ENCODE measurements at regions not wholly inside any gene's neighbourhood (a gene's known extent, or its start where the extent isn't known, plus 50 kb on each side); places are given as distances from the start of the nearest gene placed in this dataset.

DNA sequence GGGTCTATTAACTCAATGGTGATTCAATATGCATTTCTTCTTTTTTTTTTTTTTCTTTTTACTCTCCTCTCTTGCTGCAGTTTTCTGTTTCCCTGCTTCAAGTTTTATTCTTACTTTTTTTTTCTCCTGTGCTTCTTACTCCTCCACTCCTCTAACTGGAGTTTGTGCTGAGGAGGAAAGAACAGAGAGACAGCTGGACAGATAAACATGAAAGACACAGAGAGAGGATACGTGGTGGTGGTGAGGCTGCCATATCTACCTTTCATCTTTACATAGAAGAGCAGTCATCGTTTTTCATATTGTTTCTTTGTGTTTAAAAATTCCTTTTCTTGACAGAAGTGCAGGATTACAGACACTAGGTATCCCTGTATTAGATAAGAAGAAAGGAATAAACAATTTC, 262.8 kb downstream of the OTOL1 start:
- no peaks in the 10 kb centered on the region for H3K36me3 ChIP-seq
- no peak for DNase-seq
- H3K27ac ChIP-seq: no peak overlapping the region
- H3K4me3 ChIP-seq (ENCODE audit: low read depth, low read length): no peak overlapping the region
- no peaks in the 10 kb centered on the region for H3K9me3 ChIP-seq (ENCODE audit: severe bottlenecking)
- TF ChIP-seq, protein P1, sequence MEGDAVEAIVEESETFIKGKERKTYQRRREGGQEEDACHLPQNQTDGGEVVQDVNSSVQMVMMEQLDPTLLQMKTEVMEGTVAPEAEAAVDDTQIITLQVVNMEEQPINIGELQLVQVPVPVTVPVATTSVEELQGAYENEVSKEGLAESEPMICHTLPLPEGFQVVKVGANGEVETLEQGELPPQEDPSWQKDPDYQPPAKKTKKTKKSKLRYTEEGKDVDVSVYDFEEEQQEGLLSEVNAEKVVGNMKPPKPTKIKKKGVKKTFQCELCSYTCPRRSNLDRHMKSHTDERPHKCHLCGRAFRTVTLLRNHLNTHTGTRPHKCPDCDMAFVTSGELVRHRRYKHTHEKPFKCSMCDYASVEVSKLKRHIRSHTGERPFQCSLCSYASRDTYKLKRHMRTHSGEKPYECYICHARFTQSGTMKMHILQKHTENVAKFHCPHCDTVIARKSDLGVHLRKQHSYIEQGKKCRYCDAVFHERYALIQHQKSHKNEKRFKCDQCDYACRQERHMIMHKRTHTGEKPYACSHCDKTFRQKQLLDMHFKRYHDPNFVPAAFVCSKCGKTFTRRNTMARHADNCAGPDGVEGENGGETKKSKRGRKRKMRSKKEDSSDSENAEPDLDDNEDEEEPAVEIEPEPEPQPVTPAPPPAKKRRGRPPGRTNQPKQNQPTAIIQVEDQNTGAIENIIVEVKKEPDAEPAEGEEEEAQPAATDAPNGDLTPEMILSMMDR (IDR thresholded peaks at IDR 0.05; ENCODE audit: low read depth, low read length): no peak
- H3K27me3 ChIP-seq (ENCODE audit: insufficient read depth, low read depth, severe bottlenecking): no peaks in the 10 kb centered on the region

DNA sequence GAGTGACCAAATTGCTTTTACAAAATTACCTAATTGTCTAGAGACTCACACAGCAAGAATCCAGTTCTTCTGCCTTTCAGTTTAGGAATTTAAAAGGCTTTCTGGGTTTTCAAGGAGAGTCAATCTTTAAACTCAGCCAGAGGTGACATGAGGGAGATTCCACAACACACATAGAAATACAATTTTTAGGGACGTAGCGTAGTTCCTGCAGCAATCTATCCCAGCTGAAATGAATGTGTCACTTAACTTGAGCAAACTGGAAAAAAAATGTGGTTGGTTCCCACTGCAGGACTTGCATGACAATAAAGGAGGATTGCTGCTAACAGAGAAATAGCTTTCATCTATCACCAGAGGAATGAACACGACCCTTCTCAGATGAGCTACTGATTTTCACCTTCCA, 269.7 kb downstream of the OTOL1 start:
- TF ChIP-seq, protein P1 (IDR thresholded peaks at IDR 0.05; ENCODE audit: low read depth, low read length): no peak
- no peak overlapping the region for H3K4me3 ChIP-seq (ENCODE audit: low read depth, low read length)
- no peak overlapping the region for H3K27ac ChIP-seq
- no peaks in the 10 kb centered on the region for H3K27me3 ChIP-seq (ENCODE audit: insufficient read depth, low read depth, severe bottlenecking)
- H3K9me3 ChIP-seq (ENCODE audit: severe bottlenecking): no peaks in the 10 kb centered on the region
- no peaks in the 10 kb centered on the region for H3K36me3 ChIP-seq
- DNase-seq: no peak

DNA sequence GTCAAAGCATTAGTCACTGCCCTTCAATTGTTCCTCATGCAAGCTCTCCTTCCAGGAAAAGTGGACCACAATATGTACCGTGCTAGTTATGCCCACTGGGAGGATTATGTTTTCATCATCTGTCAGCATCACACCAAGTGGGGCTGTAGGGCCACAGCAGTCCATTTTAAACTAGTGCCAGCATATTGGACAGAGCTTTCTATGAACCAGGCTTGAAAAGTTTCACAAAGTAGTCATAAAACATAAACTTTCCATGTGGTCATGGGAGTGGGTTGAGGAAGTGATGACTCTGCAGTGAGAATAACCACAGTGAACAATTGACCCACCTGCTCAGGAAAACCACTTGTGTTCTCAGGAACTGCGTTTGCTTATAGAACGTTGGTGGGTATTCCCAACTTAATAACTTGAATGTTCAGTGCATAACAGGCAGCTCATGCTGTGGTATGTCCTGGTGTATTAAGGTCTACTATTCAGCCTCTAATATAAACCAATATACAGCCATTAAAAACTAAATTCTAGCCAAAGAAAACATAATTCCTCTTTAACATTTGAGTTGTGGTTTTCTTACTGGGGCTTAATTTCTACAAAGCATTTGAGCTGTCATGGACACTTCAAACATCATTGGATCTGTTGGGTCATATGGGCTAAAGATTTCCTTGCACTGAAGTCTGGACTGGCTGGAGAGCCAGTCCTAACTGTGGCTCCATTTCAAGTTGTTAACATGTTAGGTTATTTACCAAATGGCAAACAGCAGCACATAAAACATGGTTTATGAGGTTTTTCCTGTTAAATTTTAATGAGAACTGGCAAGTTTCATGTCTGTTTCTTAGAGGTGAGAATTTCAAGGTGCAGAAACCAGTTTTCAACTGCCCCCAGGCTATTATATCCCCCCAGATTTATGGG, 274.1 kb downstream of the OTOL1 start:
- H3K4me3 ChIP-seq (ENCODE audit: low read depth, low read length): no peak overlapping the region
- DNase-seq: no peak

DNA sequence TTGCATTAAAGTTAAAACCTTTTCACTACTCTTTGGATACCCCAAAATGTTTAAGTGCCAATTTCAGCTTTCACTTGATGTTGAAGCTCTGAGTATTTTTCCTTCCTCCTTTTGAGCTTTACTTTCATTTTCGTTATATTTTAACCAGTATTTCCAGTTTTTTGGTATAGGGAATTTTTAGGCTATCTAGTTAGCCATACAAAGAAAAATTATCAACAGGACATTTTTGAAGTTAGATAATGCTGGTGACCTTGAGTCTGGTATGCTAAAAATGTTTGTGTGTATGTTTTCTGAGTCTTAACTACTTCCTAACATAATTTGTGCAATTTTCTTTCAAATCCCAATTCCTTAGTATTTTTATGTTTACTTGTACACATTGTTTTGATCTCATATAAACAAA, 284.8 kb downstream of the OTOL1 start:
- no peak for DNase-seq
- Histone ChIP-seq H3K4me3 (ENCODE audit: low read depth, low read length) (no peak overlapping the region), H3K36me3 (no peaks in the 10 kb centered on the region), H3K9me3 (ENCODE audit: severe bottlenecking) (no peaks in the 10 kb centered on the region), H3K27me3 (ENCODE audit: insufficient read depth, low read depth, severe bottlenecking) (no peaks in the 10 kb centered on the region), H3K27ac (no peak overlapping the region)
- TF ChIP-seq, protein P1 (IDR thresholded peaks at IDR 0.05; ENCODE audit: low read depth, low read length): no peak

More for the DNA sequence above, 274.1 kb downstream of the OTOL1 start:
- Histone ChIP-seq H3K36me3 (no peaks in the 10 kb centered on the region), H3K9me3 (ENCODE audit: severe bottlenecking) (no peaks in the 10 kb centered on the region), H3K27ac (no peak overlapping the region), H3K27me3 (ENCODE audit: insufficient read depth, low read depth, severe bottlenecking) (no peaks in the 10 kb centered on the region)
- TF ChIP-seq, protein P1 (IDR thresholded peaks at IDR 0.05; ENCODE audit: low read depth, low read length): no peak

DNA sequence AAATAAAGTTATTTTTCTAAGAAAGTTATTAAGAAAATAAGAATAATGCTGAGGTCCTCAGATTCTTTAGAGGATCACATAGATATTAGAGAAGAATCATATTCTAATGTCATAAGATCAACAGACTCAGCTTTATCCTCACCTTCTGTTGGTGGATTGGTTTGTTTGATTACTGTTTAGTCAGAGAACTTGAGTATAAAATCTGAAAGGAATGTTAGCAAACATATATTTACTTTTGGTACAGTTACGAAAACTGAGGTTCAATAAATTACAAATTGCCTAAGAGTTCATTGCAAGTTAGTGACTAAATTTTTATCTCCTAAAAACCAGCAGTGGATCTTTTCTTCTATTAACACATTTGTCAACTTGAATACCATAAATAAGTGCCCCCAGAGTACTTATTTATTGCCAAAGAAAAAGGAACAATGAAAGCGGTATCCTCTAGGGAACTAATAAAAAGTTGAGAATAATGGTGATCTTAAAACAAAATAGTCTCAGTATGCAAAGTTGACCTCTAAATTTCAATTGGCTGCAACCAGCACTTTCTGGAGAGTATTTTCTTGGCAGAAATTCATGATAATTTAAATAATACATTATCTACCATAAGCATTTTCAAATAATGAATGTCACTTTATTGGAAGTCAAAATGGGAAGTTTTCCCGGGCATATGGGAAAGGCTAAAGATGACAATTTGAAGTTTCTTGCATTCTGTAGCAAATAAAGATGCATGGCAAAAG, 296.8 kb downstream of the OTOL1 start:
- TF ChIP-seq, protein P1 (IDR thresholded peaks at IDR 0.05; ENCODE audit: low read depth, low read length): no peak
- Histone ChIP-seq H3K36me3 (no peaks in the 10 kb centered on the region), H3K27ac (no peak overlapping the region), H3K4me3 (ENCODE audit: low read depth, low read length) (no peak overlapping the region), H3K9me3 (ENCODE audit: severe bottlenecking) (no peaks in the 10 kb centered on the region), H3K27me3 (ENCODE audit: insufficient read depth, low read depth, severe bottlenecking) (no peaks in the 10 kb centered on the region)
- no peak for DNase-seq
